Fibroblast of the aortic adventitia (primary cell): ENCODE measurements at regions not wholly inside any gene's neighbourhood (a gene's known extent, or its start where the extent isn't known, plus 50 kb on each side); places are given as distances from the start of the nearest gene placed in this dataset.

Source experiments
- DNase-seq: peaks from one replicate; pipeline ENCODE4 v3.0.0-alpha.2; 2010; ENCODE audit warnings: low read depth
- H3K4me3 ChIP-seq: 2 replicates; pipeline ENCODE4 v1.5.1; 2011; ENCODE audit warnings: low read depth, mild to moderate bottlenecking, control low read depth, low read length, moderate library complexity
- TF ChIP-seq, protein P1 (sequence below): IDR thresholded peaks from 2 replicates; pipeline ENCODE4 v1.5.1; 2011; ENCODE audit warnings: mild to moderate bottlenecking, low read length, control low read depth, inconsistent platforms; ENCODE audit not compliant: insufficient read depth

DNA sequence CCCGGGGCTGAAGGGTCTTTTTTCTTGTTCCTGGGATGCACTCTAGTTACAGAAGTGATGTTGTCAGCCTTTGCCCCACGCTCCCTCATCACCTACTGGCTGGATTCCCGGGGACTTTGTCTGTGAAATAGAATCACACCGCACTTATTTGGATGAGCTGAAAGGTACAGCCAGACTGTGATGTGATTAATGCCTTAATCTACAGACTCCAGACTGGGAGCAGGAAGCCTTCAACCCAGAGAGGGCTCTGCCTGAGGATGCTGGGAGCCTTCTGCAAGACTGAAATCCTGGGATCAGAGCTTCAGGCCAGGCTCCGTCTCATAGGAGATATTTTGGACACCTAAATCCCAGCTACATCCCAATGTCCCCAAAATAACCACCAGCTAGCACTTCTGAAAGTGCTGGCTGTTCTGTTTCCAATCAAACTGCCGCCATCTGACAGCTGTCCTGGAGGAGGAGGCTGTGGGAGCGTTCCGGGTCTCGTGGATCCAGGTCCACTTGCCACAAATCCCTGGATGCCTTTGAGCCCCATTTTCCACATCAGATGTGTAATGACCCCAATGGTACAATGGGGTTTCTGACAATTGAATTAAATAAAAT lies 688.5 kb downstream of the TBC1D22A start:
- DNase-seq: no peak
- H3K4me3 ChIP-seq: no peak overlapping the region
- TF ChIP-seq, protein P1, sequence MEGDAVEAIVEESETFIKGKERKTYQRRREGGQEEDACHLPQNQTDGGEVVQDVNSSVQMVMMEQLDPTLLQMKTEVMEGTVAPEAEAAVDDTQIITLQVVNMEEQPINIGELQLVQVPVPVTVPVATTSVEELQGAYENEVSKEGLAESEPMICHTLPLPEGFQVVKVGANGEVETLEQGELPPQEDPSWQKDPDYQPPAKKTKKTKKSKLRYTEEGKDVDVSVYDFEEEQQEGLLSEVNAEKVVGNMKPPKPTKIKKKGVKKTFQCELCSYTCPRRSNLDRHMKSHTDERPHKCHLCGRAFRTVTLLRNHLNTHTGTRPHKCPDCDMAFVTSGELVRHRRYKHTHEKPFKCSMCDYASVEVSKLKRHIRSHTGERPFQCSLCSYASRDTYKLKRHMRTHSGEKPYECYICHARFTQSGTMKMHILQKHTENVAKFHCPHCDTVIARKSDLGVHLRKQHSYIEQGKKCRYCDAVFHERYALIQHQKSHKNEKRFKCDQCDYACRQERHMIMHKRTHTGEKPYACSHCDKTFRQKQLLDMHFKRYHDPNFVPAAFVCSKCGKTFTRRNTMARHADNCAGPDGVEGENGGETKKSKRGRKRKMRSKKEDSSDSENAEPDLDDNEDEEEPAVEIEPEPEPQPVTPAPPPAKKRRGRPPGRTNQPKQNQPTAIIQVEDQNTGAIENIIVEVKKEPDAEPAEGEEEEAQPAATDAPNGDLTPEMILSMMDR: no peak

DNA sequence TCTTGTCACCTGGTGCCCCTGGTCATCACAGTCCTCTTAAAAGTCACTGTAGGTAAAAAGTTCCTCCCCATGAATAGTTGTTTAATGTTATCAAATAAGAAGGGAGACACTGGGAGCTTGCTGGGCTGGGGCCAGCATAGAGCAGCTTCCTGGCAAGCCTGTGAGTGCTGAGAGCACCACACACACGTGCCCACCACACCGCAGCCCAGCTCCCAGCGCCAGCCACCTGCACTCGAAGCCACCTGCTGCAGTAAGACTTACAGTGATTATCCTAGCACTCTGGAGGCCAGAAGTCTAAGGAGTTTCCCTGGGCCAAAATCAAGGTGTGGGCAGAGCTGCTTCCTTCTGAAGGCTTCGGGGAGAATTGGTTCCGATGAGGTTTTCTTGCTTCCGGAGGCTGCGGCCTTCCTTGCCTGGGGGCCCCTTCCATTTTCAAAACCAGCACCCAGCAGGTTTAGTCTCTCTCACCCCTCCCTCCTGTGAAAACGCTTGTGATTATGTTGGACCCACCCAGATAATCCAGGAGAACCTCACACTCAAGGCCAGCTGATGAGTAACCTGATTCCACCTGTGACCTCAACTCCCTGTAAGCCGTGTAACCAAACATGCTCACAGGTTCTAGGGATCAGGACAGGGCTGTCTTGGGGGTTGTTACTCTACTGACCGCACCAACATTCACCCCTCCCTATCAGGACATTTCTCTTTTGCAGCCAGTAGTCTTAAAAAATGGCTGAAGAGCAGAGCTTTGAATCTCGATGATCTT lies 687.2 kb downstream of the TBC1D22A start:
- TF ChIP-seq, protein P1: no peak
- H3K4me3 ChIP-seq: no peak overlapping the region
- no peak for DNase-seq

DNA sequence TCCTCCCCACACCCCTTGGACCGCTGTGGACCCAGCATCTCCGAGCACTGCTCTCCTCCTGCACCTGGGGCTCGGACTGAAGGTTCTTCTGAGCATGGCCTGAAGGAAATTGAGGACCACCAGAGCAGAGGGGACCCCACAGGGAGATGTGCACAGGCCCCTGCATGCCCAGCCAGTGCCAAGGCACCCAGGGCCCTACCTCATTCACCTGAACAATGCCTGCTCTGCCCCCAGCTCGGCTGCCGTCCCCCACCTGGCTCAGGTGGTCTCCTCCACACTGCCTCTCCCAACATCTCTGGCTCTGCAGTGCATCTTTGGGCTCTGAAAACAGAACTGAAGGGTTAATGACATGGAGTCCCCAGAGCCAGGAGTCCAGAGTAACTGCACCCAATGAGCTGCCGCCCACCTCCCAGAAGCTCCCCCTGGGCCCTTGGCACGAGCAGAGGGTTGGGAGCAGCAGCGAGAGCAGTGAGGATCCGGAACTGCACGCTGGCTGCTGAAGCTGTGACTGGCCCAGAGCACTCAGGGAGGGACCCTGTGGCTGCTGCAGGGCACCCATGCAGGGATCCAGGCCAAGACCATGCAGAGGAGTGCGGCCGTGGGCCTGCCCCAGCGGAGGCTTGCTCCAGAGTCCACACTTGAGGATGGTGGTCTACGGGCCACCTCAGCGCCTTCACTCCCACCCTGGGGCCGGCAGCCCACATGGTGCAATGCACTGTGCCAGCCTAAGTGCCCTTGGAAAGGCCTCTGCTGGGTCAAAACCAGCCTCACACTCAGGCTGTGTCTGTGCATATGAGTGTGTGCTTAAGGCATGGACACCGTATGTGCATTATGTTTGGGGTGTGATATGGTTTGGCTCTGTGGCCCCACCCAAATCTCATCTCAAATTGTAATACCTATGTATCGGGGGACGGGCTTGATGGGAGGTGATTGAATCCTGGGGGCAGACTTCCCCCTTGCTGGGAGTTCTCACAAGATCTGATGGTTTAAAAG lies 686.1 kb downstream of the TBC1D22A start:
- TF ChIP-seq, protein P1: no peak
- no peak overlapping the region for H3K4me3 ChIP-seq

DNA sequence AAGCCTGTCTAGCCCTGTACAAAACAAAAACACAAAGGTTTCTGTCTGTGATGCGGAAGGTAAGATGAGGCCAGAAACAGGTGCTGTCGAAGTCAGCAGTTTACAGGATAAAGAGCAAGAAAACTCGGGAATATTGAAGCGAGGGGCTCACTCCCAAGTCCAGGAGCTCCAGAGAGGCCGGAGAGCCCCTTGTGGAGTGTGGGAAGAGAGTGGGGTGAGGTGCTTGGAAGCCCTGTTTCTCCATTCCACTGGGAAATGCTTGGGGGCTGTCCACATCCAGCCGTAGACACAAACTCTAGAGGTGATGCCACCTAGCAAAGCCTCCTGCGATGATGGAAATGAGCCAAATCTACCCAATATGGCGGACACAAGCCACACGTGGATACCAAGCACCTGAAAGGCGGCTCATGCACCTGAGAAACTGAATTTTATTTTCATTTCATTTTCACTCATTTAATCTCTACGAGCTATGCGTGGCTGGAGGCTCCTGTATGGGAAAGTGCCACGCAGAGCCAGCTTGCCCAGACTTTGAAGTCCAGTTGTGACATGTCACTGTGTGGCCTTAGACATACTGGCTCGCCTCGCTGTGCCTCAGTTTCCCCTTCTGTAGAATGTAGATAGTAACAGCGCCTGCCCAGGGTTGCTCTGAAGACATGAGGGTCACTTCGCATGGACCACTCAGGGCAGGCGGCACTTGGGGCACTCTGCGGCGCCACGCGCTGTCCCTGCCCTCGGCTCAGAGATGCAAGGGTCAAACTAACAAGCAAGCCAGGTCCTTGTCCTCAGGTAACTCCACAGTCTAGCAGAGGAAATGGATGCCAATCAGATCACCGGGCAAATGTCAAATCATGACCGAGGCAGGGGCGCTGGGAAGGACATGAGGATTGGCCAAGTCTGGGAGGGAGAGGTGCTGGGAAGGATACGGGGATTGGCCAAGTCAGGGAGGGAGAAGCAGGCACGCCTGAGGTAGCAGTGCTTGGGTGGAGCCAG lies 684.7 kb downstream of the TBC1D22A start:
- no peak overlapping the region for H3K4me3 ChIP-seq
- TF ChIP-seq, protein P1: no peak
- DNase-seq: no peak

More for the DNA sequence above, 686.1 kb downstream of the TBC1D22A start:
- no peak for DNase-seq

DNA sequence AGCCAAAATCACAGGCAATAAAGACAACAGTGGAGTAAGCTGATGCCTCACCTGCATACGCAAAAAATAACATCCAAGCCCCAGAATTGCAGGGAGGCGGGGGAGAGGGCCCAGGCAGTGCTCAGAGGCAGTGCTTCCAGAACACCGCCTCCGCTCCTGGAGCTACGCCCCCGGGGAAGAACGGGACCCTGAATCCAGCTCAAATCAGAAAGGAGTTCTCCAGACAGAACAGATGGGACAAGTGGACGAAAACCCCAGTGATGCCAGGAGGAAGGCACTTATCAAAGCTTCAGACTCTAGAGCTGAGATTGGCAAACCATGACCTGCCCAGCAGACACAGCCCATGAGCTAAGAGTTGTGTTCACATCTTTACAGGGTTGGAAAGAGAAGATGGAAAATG lies 683.9 kb downstream of the TBC1D22A start:
- no peak for DNase-seq
- H3K4me3 ChIP-seq: no peak overlapping the region
- TF ChIP-seq, protein P1: no peak
